Omental fat pad (tissue), 3 donors: ENCODE measurements at regions not wholly inside any gene's neighbourhood (a gene's known extent, or its start where the extent isn't known, plus 50 kb on each side); places are given as distances from the start of the nearest gene placed in this dataset.

Experiments used
- ATAC-seq: fragments of 150-250 bp; one replicate; pipeline ENCODE4 v1.9.1; 2016; ENCODE audit warnings: mild to moderate bottlenecking, moderate library complexity; ENCODE audit not compliant: low FRiP score
- DNase-seq: peaks from one replicate; pipeline ENCODE4 v3.0.0-alpha.2; 2019; ENCODE audit warnings: low spot score
- CTCF ChIP-seq, 3 donors: fragments of 450-650 bp; IDR thresholded peaks; one replicate each; pipeline ENCODE4 v1.5.1; 2016 to 2017; ENCODE audit warnings: antibody characterized with exemption in 3 of 3, mild to moderate bottlenecking in 3 of 3, moderate library complexity in 2 of 3

GRCh38 chr11:26199331-26200095, 132.4 kb upstream of the ANO3 start:
- no peak for ATAC-seq
- DNase-seq = no peak
- TF ChIP-seq CTCF (IDR thresholded peaks at IDR 0.05) = no peak

GRCh38 chr11:26201411-26201810, 130.5 kb upstream of the ANO3 start:
- DNase-seq (no peak), ATAC-seq (no peak)
- TF ChIP-seq CTCF (IDR thresholded peaks at IDR 0.05) = no peak

GRCh38 chr11:26202754-26203153, 129.2 kb upstream of the ANO3 start:
- no peak for ATAC-seq
- no peak for DNase-seq
- no peak for TF ChIP-seq CTCF (IDR thresholded peaks at IDR 0.05)

GRCh38 chr11:26204101-26204500, 127.8 kb upstream of the ANO3 start:
- ATAC-seq (no peak), DNase-seq (no peak)
- no peak for TF ChIP-seq CTCF (IDR thresholded peaks at IDR 0.05)

- ATAC-seq (no peak), DNase-seq (no peak)
- no peak for TF ChIP-seq CTCF (IDR thresholded peaks at IDR 0.05)
Observed at GRCh38 chr11:26204839-26205238, 127.1 kb upstream of the ANO3 start.

- no peak for DNase-seq
- TF ChIP-seq CTCF (IDR thresholded peaks at IDR 0.05) = no peak
- ATAC-seq = no peak
Observed at GRCh38 chr11:26219183-26220117, 112.5 kb upstream of the ANO3 start.
